GM18870 (cell line): ENCODE measurements at regions not wholly inside any gene's neighbourhood (a gene's known extent, or its start where the extent isn't known, plus 50 kb on each side); places are given as distances from the start of the nearest gene placed in this dataset.
"Not testable (repeated sequence)": the region's sequence is repeated elsewhere in the genome, so short reads cannot be mapped to it uniquely, and the experiment has no call there.

Experiments used
- ATAC-seq: cut with Tn5 transposase; IDR thresholded peaks from one replicate; pipeline ENCODE4 v1.9.1; 2021; ENCODE audit warnings: moderate library complexity; ENCODE audit not compliant: unreplicated experiment

- no peak for ATAC-seq
Observed at GRCh38 chr14:26319139-26319864, 278.5 kb downstream of the NOVA1 start.

GRCh38 chr14:26304056-26304455 lies 293.8 kb downstream of the NOVA1 start:
- no peak for ATAC-seq

- no peak for ATAC-seq
Observed at GRCh38 chr14:26293909-26294308, 303.9 kb downstream of the NOVA1 start.

GRCh38 chr14:26289891-26290486 lies 307.8 kb downstream of the NOVA1 start:
- ATAC-seq, result no peak

GRCh38 chr14:26286913-26287205 lies 311.0 kb downstream of the NOVA1 start:
- no peak for ATAC-seq

- no peak for ATAC-seq
Observed at GRCh38 chr14:26286081-26286912, 311.5 kb downstream of the NOVA1 start.

- no peak for ATAC-seq
Observed at GRCh38 chr14:26282578-26282977, 315.3 kb downstream of the NOVA1 start.

GRCh38 chr14:26282011-26282410 lies 315.8 kb downstream of the NOVA1 start:
- ATAC-seq, result not testable (repeated sequence)

- ATAC-seq, result no peak
Observed at GRCh38 chr14:26281280-26281998, 316.4 kb downstream of the NOVA1 start.

GRCh38 chr14:26276757-26277156 lies 321.1 kb downstream of the NOVA1 start:
- ATAC-seq, result no peak

GRCh38 chr14:26265170-26265685 lies 332.6 kb downstream of the NOVA1 start:
- ATAC-seq, result no peak

- ATAC-seq, result no peak
Observed at GRCh38 chr14:26261368-26262122, 336.3 kb downstream of the NOVA1 start.

- no peak for ATAC-seq
Observed at GRCh38 chr14:26255213-26255612, 342.6 kb downstream of the NOVA1 start.

- no peak for ATAC-seq
Observed at GRCh38 chr14:26252176-26252575, 345.7 kb downstream of the NOVA1 start.

- no peak for ATAC-seq
Observed at GRCh38 chr14:26233118-26233517, 364.7 kb downstream of the NOVA1 start.

- no peak for ATAC-seq
Observed at GRCh38 chr14:26218861-26219260, 379.0 kb downstream of the NOVA1 start.

GRCh38 chr14:26217778-26218177 lies 380.1 kb downstream of the NOVA1 start:
- no peak for ATAC-seq

GRCh38 chr14:26216786-26217185 lies 381.0 kb downstream of the NOVA1 start:
- no peak for ATAC-seq

- ATAC-seq, result no peak
Observed at GRCh38 chr14:26213846-26214575, 383.8 kb downstream of the NOVA1 start.

- ATAC-seq, result no peak
Observed at GRCh38 chr14:26209699-26210098, 388.1 kb downstream of the NOVA1 start.
